Adipocyte (in vitro differentiated cells): ENCODE measurements at regions not wholly inside any gene's neighbourhood (a gene's known extent, or its start where the extent isn't known, plus 50 kb on each side); places are given as distances from the start of the nearest gene placed in this dataset.

ENCODE experiments used
- DNase-seq: peaks from one replicate; pipeline ENCODE4 v3.0.0-alpha.2; 2015; ENCODE audit warnings: low read depth
- H3K27me3 ChIP-seq: replicated peaks from 2 replicates; pipeline ENCODE4 v1.7.0; 2013; ENCODE audit warnings: mild to moderate bottlenecking, low read length, moderate library complexity; ENCODE audit not compliant: control insufficient read depth, insufficient read depth
- H3K36me3 ChIP-seq: 2 replicates; pipeline ENCODE4 v1.7.0; 2013; ENCODE audit warnings: low read length, mild to moderate bottlenecking, moderate library complexity; ENCODE audit not compliant: control insufficient read depth, insufficient read depth, severe bottlenecking
- H3K4me1 ChIP-seq: 2 replicates; pipeline ENCODE4 v1.7.0; 2013; ENCODE audit warnings: mild to moderate bottlenecking, low read length, moderate library complexity; ENCODE audit not compliant: control insufficient read depth, insufficient read depth
- H3K4me3 ChIP-seq: 2 replicates; pipeline ENCODE4 v1.7.0; 2013; ENCODE audit warnings: mild to moderate bottlenecking, low read length, moderate library complexity
- H3K9ac ChIP-seq: 2 replicates; pipeline ENCODE4 v1.7.0; 2013; ENCODE audit warnings: mild to moderate bottlenecking, low read length, moderate library complexity
- H3K9me3 ChIP-seq: 2 replicates; pipeline ENCODE4 v1.7.0; 2013; ENCODE audit warnings: mild to moderate bottlenecking, low read length, moderate library complexity; ENCODE audit not compliant: control insufficient read depth

GRCh38 chr3:147854542-147854941 lies 445.4 kb downstream of the ZIC1 start:
- Histone ChIP-seq H3K4me3 (no peak overlapping the region), H3K36me3 (no peaks in the 10 kb centered on the region), H3K27me3 (no peaks in the 10 kb centered on the region), H3K4me1 (no peaks in the 10 kb centered on the region), H3K9me3 (no peaks in the 10 kb centered on the region), H3K9ac (no peak overlapping the region)
- DNase-seq: no peak

GRCh38 chr3:147864754-147865354 lies 455.7 kb downstream of the ZIC1 start:
- Histone ChIP-seq H3K4me3 (no peak overlapping the region), H3K36me3 (no peaks in the 10 kb centered on the region), H3K4me1 (no peaks in the 10 kb centered on the region), H3K9me3 (peaks cover 43% of the 10 kb centered on the region), H3K9ac (no peak overlapping the region), H3K27me3 (no peaks in the 10 kb centered on the region)
- no peak for DNase-seq

- H3K27me3 ChIP-seq: no peaks in the 10 kb centered on the region
- no peaks in the 10 kb centered on the region for H3K36me3 ChIP-seq
- DNase-seq: no peak
- H3K4me3 ChIP-seq: no peak overlapping the region
- no peaks in the 10 kb centered on the region for H3K4me1 ChIP-seq
- no peak overlapping the region for H3K9ac ChIP-seq
- peaks cover 43% of the 10 kb centered on the region for H3K9me3 ChIP-seq
Measured at GRCh38 chr3:147866561-147866960, 457.4 kb downstream of the ZIC1 start.

- Histone ChIP-seq H3K9me3 (peaks cover 4% of the 10 kb centered on the region), H3K9ac (no peak overlapping the region), H3K4me3 (no peak overlapping the region), H3K36me3 (no peaks in the 10 kb centered on the region), H3K4me1 (no peaks in the 10 kb centered on the region), H3K27me3 (no peaks in the 10 kb centered on the region)
- DNase-seq: no peak
Measured at GRCh38 chr3:147872568-147872967, 463.4 kb downstream of the ZIC1 start.

GRCh38 chr3:147875498-147875897 lies 466.3 kb downstream of the ZIC1 start:
- Histone ChIP-seq H3K4me3 (no peak overlapping the region), H3K27me3 (no peaks in the 10 kb centered on the region), H3K4me1 (no peaks in the 10 kb centered on the region), H3K36me3 (no peaks in the 10 kb centered on the region), H3K9me3 (peaks cover 26% of the 10 kb centered on the region), H3K9ac (no peak overlapping the region)
- DNase-seq: no peak

GRCh38 chr3:147881933-147882332 lies 472.8 kb downstream of the ZIC1 start:
- H3K9me3 ChIP-seq: peaks cover 60% of the 10 kb centered on the region
- no peak overlapping the region for H3K4me3 ChIP-seq
- no peak overlapping the region for H3K9ac ChIP-seq
- H3K27me3 ChIP-seq: no peaks in the 10 kb centered on the region
- H3K4me1 ChIP-seq: no peaks in the 10 kb centered on the region
- DNase-seq: no peak
- H3K36me3 ChIP-seq: no peaks in the 10 kb centered on the region

- Histone ChIP-seq H3K4me3 (no peak overlapping the region), H3K36me3 (no peaks in the 10 kb centered on the region), H3K4me1 (no peaks in the 10 kb centered on the region), H3K9ac (no peak overlapping the region), H3K9me3 (peaks cover 20% of the 10 kb centered on the region), H3K27me3 (no peaks in the 10 kb centered on the region)
- DNase-seq: no peak
Measured at GRCh38 chr3:147886879-147887278, 477.7 kb downstream of the ZIC1 start.

GRCh38 chr3:147887797-147888196 lies 478.6 kb downstream of the ZIC1 start:
- Histone ChIP-seq H3K4me3 (no peak overlapping the region), H3K9ac (no peak overlapping the region), H3K36me3 (no peaks in the 10 kb centered on the region), H3K9me3 (peaks cover 11% of the 10 kb centered on the region), H3K4me1 (no peaks in the 10 kb centered on the region), H3K27me3 (no peaks in the 10 kb centered on the region)
- no peak for DNase-seq

- Histone ChIP-seq H3K9ac (no peak overlapping the region), H3K36me3 (no peaks in the 10 kb centered on the region), H3K9me3 (no peaks in the 10 kb centered on the region), H3K4me3 (no peak overlapping the region), H3K4me1 (no peaks in the 10 kb centered on the region), H3K27me3 (no peaks in the 10 kb centered on the region)
- DNase-seq: no peak
Measured at GRCh38 chr3:147890114-147890513, 480.9 kb downstream of the ZIC1 start.

- Histone ChIP-seq H3K27me3 (no peaks in the 10 kb centered on the region), H3K9ac (no peak overlapping the region), H3K4me1 (no peaks in the 10 kb centered on the region), H3K9me3 (no peaks in the 10 kb centered on the region), H3K4me3 (no peak overlapping the region), H3K36me3 (no peaks in the 10 kb centered on the region)
- no peak for DNase-seq
Measured at GRCh38 chr3:147895509-147895908, 486.3 kb downstream of the ZIC1 start.

GRCh38 chr3:147900851-147901250 lies 491.7 kb downstream of the ZIC1 start:
- Histone ChIP-seq H3K4me1 (no peaks in the 10 kb centered on the region), H3K9ac (no peak overlapping the region), H3K36me3 (no peaks in the 10 kb centered on the region), H3K9me3 (no peaks in the 10 kb centered on the region), H3K4me3 (no peak overlapping the region), H3K27me3 (no peaks in the 10 kb centered on the region)
- DNase-seq: no peak

- Histone ChIP-seq H3K36me3 (no peaks in the 10 kb centered on the region), H3K9me3 (no peaks in the 10 kb centered on the region), H3K4me1 (no peaks in the 10 kb centered on the region), H3K27me3 (no peaks in the 10 kb centered on the region), H3K4me3 (no peak overlapping the region), H3K9ac (no peak overlapping the region)
- no peak for DNase-seq
Measured at GRCh38 chr3:147903026-147903425, 493.9 kb downstream of the ZIC1 start.
